IMR-90 (cell line): ENCODE measurements at regions not wholly inside any gene's neighbourhood (a gene's known extent, or its start where the extent isn't known, plus 50 kb on each side); places are given as distances from the start of the nearest gene placed in this dataset.

ENCODE experiments used
- BHLHE40 ChIP-seq: fragments of 150-350 bp; IDR thresholded peaks from 2 replicates; pipeline ENCODE4 v1.6.1; 2016; ENCODE audit warnings: mild to moderate bottlenecking, low read depth, low read length
- CEBPB ChIP-seq: IDR thresholded peaks from 2 replicates; pipeline ENCODE4 v1.6.1; 2012; ENCODE audit warnings: low read depth, low read length, improper control_type of control experiment
- FOS ChIP-seq: fragments of 150-350 bp; IDR thresholded peaks from 2 replicates; pipeline ENCODE4 v1.6.1; 2016; ENCODE audit warnings: low read depth, low read length
- MAFK ChIP-seq: IDR thresholded peaks from 2 replicates; pipeline ENCODE4 v1.6.1; 2012; ENCODE audit warnings: low read depth, low read length, improper control_type of control experiment
- NFE2L2 ChIP-seq: fragments of 150-350 bp; IDR thresholded peaks from 2 replicates; pipeline ENCODE4 v1.6.1; 2016; ENCODE audit warnings: low read depth, mild to moderate bottlenecking, low read length
- POLR2A ChIP-seq: IDR thresholded peaks from 2 replicates; pipeline ENCODE4 v1.6.1; 2012; ENCODE audit warnings: mild to moderate bottlenecking, low read depth, low read length
- RCOR1 ChIP-seq: IDR thresholded peaks from 2 replicates; pipeline ENCODE4 v1.6.1; 2012; ENCODE audit warnings: mild to moderate bottlenecking, low read length, improper control_type of control experiment; ENCODE audit not compliant: insufficient replicate concordance
- TF ChIP-seq, protein P1 (sequence below): conservative IDR thresholded peaks from 2 replicates; pipeline ENCODE4 v1.5.1; 2012; ENCODE audit warnings: mild to moderate bottlenecking, low read depth, low read length, improper control_type of control experiment
- TF ChIP-seq, protein P2 (sequence below): fragments of 150-350 bp; IDR thresholded peaks from 2 replicates; pipeline ENCODE4 v1.6.1; 2016; ENCODE audit warnings: low read depth, mild to moderate bottlenecking, low read length, moderate library complexity, borderline replicate concordance
- TF ChIP-seq, protein P3 (sequence below): fragments of 150-350 bp; IDR thresholded peaks from 2 replicates; pipeline ENCODE4 v1.6.1; 2017; ENCODE audit warnings: mild to moderate bottlenecking, antibody characterized with exemption, low read length, low read depth

DNA sequence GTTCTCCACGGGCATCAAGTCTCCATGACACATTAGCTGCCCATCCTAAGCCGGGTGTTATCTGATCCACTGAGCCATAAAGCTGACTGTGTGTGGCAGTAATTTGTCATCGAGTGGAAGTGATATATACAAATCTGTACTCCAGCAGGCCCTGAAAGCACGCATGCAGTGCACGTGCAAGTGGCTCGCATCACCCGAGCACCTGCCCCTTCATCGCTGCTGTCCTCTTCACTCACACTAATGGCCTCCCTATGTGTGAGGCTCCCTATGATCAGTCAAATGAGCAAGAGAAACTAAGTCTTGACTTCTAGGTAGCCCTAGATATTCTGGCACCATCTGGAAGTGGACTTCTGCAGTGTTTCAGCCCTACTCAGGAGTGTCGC, 248.6 kb downstream of the MATN1 start:
- TF ChIP-seq, protein P1, sequence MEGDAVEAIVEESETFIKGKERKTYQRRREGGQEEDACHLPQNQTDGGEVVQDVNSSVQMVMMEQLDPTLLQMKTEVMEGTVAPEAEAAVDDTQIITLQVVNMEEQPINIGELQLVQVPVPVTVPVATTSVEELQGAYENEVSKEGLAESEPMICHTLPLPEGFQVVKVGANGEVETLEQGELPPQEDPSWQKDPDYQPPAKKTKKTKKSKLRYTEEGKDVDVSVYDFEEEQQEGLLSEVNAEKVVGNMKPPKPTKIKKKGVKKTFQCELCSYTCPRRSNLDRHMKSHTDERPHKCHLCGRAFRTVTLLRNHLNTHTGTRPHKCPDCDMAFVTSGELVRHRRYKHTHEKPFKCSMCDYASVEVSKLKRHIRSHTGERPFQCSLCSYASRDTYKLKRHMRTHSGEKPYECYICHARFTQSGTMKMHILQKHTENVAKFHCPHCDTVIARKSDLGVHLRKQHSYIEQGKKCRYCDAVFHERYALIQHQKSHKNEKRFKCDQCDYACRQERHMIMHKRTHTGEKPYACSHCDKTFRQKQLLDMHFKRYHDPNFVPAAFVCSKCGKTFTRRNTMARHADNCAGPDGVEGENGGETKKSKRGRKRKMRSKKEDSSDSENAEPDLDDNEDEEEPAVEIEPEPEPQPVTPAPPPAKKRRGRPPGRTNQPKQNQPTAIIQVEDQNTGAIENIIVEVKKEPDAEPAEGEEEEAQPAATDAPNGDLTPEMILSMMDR: no peak
- TF ChIP-seq, protein P2, sequence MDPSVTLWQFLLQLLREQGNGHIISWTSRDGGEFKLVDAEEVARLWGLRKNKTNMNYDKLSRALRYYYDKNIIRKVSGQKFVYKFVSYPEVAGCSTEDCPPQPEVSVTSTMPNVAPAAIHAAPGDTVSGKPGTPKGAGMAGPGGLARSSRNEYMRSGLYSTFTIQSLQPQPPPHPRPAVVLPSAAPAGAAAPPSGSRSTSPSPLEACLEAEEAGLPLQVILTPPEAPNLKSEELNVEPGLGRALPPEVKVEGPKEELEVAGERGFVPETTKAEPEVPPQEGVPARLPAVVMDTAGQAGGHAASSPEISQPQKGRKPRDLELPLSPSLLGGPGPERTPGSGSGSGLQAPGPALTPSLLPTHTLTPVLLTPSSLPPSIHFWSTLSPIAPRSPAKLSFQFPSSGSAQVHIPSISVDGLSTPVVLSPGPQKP: no peak
- TF ChIP-seq POLR2A (no peak), FOS (no peak), NFE2L2 (no peak), RCOR1 (no peak), MAFK (no peak), BHLHE40 (no peak), CEBPB (no peak)
- TF ChIP-seq, protein P3, sequence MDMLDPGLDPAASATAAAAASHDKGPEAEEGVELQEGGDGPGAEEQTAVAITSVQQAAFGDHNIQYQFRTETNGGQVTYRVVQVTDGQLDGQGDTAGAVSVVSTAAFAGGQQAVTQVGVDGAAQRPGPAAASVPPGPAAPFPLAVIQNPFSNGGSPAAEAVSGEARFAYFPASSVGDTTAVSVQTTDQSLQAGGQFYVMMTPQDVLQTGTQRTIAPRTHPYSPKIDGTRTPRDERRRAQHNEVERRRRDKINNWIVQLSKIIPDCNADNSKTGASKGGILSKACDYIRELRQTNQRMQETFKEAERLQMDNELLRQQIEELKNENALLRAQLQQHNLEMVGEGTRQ: no peak
